Neural cell (in vitro differentiated cells): ENCODE measurements at regions not wholly inside any gene's neighbourhood (a gene's known extent, or its start where the extent isn't known, plus 50 kb on each side); places are given as distances from the start of the nearest gene placed in this dataset.
"Not testable (repeated sequence)": the region's sequence is repeated elsewhere in the genome, so short reads cannot be mapped to it uniquely, and the experiment has no call there.

Source experiments
- H2AFZ ChIP-seq: fragments of 200-600, 300-800 bp; sonication (generic), shearing (Covaris generic); 2 replicates; pipeline ENCODE4 v1.6.0; 2014; ENCODE audit warnings: low read depth, mild to moderate bottlenecking, antibody characterized with exemption, low read length, moderate library complexity
- H3F3A ChIP-seq: fragments of 200-600 bp; shearing (Covaris generic); 2 replicates; pipeline ENCODE4 v1.6.1; 2016; ENCODE audit warnings: mild to moderate bottlenecking, moderate library complexity, mixed read lengths, antibody characterized with exemption, low read length; ENCODE audit not compliant: insufficient read depth, poor library complexity, severe bottlenecking
- H3K27ac ChIP-seq: fragments of 200-600, 300-800 bp; sonication (generic), shearing (Covaris generic); 2 replicates; pipeline ENCODE4 v1.5.1; 2014; ENCODE audit warnings: mild to moderate bottlenecking, low read length, moderate library complexity
- H3K27me3 ChIP-seq: fragments of 300-800, 200-600 bp; sonication (generic), shearing (Covaris generic); 2 replicates; pipeline ENCODE4 v1.6.0; 2014; ENCODE audit warnings: mild to moderate bottlenecking, low read depth, low read length, moderate library complexity; ENCODE audit not compliant: insufficient read depth
- H3K36me3 ChIP-seq: fragments of 300-800, 200-600 bp; sonication (generic), shearing (Covaris generic); 2 replicates; pipeline ENCODE4 v1.5.1; 2014; ENCODE audit warnings: mild to moderate bottlenecking, antibody characterized with exemption, low read length, moderate library complexity; ENCODE audit not compliant: insufficient read depth
- H3K4me2 ChIP-seq: fragments of 300-800, 200-600 bp; sonication (generic), shearing (Covaris generic); 2 replicates; pipeline ENCODE4 v1.6.0; 2014; ENCODE audit warnings: mild to moderate bottlenecking, low read length
- H3K4me3 ChIP-seq: fragments of 300-800, 200-600 bp; sonication (generic), shearing (Covaris generic); 2 replicates; pipeline ENCODE4 v1.5.1; 2014; ENCODE audit warnings: mild to moderate bottlenecking, low read length, moderate library complexity
- H3K79me2 ChIP-seq: fragments of 200-600 bp; shearing (Covaris generic); replicated peaks from 2 replicates; pipeline ENCODE4 v1.6.0; 2014; ENCODE audit warnings: mild to moderate bottlenecking, low read length, moderate library complexity; ENCODE audit not compliant: insufficient read depth
- H3K9ac ChIP-seq: fragments of 300-800, 200-600 bp; sonication (generic), shearing (Covaris generic); 2 replicates; pipeline ENCODE4 v1.6.1; 2016; ENCODE audit warnings: mild to moderate bottlenecking, low read length, mixed read lengths
- H3K9me2 ChIP-seq: fragments of 200-600 bp; shearing (Covaris generic); 2 replicates; pipeline ENCODE4 v1.6.1; 2016; ENCODE audit warnings: mild to moderate bottlenecking, low read length, mixed read lengths; ENCODE audit not compliant: insufficient read depth
- H3K9me3 ChIP-seq: fragments of 200-600, 300-800 bp; sonication (generic), shearing (Covaris generic); 2 replicates; pipeline ENCODE4 v1.6.1; 2016; ENCODE audit warnings: mild to moderate bottlenecking, mixed run types, low read length, moderate library complexity, mixed read lengths
- H4K20me1 ChIP-seq: fragments of 200-600 bp; shearing (Covaris generic); 2 replicates; pipeline ENCODE4 v1.6.1; 2016; ENCODE audit warnings: mild to moderate bottlenecking, mixed run types; ENCODE audit not compliant: insufficient read depth
- EP300 ChIP-seq: fragments of 450-650 bp; conservative IDR thresholded peaks from 2 replicates; pipeline ENCODE4 v1.6.1; 2014; ENCODE audit warnings: antibody characterized with exemption, mild to moderate bottlenecking, moderate library complexity; ENCODE audit not compliant: poor library complexity, severe bottlenecking
- EZH2 ChIP-seq: fragments of 200-600, 300-800 bp; shearing (Covaris generic), sonication (generic); IDR thresholded peaks from 2 replicates; pipeline ENCODE4 v1.6.1; 2014; ENCODE audit warnings: antibody characterized with exemption, low read length, borderline replicate concordance, mild to moderate bottlenecking; ENCODE audit not compliant: insufficient read depth, poor library complexity, severe bottlenecking
- POLR2AphosphoS5 ChIP-seq: IDR thresholded peaks from 2 replicates; pipeline ENCODE4 v1.6.1; 2012
- RAD21 ChIP-seq: fragments of 450-650 bp; conservative IDR thresholded peaks from 2 replicates; pipeline ENCODE4 v1.6.1; 2014; ENCODE audit warnings: antibody characterized with exemption, mild to moderate bottlenecking, moderate library complexity
- SMC3 ChIP-seq: fragments of 450-650 bp; conservative IDR thresholded peaks from 2 replicates; pipeline ENCODE4 v1.6.1; 2014; ENCODE audit warnings: antibody characterized with exemption, mild to moderate bottlenecking, moderate library complexity; ENCODE audit not compliant: poor library complexity
- TF ChIP-seq, protein P1 (sequence below): IDR thresholded peaks from 2 replicates; pipeline ENCODE4 v1.6.1; 2012; ENCODE audit warnings: borderline replicate concordance

DNA sequence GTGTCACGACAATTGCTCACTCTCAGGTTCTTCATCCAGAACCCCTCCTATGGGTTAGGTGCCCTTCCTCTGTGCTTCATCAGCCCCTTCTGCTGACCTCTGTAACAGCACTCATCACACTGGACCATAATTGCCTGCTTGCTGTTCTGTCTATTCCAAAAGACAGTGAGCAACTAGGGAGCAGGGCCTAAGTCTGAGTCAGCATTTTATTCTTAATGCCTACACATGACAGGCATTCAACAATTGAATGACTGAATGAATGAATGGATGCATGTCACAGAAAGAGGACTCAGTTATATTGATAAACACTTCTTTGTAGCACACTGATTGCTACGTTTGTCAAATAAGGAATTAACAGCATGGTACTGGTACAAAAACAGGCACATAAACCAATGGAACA, 317.0 kb downstream of the ZIC3 start:
- H3K27ac ChIP-seq = no peak overlapping the region
- H4K20me1 ChIP-seq = no peaks in the 10 kb centered on the region
- H3K27me3 ChIP-seq = no peaks in the 10 kb centered on the region
- no peaks in the 10 kb centered on the region for H3K9me3 ChIP-seq
- H3K36me3 ChIP-seq = no peaks in the 10 kb centered on the region
- no peak overlapping the region for H3K9ac ChIP-seq
- no peak for TF ChIP-seq RAD21
- TF ChIP-seq EP300 = no peak
- H3K4me3 ChIP-seq = no peak overlapping the region
- H3F3A ChIP-seq = no peaks in the 10 kb centered on the region
- H3K4me2 ChIP-seq = no peak overlapping the region
- no peak overlapping the region for H2AFZ ChIP-seq
- no peaks in the 10 kb centered on the region for H3K9me2 ChIP-seq
- H3K79me2 ChIP-seq = no peaks in the 10 kb centered on the region

DNA sequence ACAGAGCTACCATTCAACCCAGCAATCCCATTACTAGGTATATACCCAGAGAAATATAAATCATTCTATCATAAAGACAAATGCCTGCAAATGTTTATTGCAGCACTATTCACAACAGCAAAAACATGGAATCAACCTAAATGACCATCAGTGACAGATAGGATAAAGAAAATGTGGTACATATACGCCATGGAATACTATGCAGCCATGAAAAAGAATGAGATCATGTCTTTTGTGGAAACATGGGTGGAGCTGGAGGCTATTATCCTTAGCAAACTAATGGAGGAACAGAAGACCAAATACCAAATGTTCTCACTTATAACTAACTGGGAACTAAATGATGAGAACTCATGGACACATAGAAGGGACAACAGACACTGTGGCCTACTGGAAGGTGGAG, 318.9 kb downstream of the ZIC3 start:
- H4K20me1 ChIP-seq, H3K4me2 ChIP-seq, H3K4me3 ChIP-seq, H3K9me3 ChIP-seq, H3K36me3 ChIP-seq, H3K27me3 ChIP-seq, H3K27ac ChIP-seq, H3K9ac ChIP-seq, H2AFZ ChIP-seq, H3K79me2 ChIP-seq, H3F3A ChIP-seq, H3K9me2 ChIP-seq: not testable (repeated sequence)

DNA sequence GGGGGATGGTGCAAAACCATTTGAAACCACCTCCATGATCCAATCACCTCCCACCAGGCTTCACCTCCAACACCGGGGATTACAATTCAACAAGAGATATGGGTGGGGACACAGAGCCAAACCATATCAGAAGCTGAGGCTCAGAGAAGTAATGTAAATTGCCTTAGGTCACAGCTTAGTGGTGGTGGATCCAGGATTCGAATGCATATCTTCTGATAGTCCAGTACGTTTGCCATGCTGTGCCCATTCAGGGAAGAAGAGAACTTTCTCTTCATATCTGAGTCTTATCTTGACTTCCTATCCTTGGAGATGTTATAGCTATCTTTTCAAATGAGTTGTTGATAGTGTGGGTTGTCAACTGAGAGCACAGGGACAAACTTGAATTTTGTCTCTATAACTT, 325.5 kb downstream of the ZIC3 start:
- no peaks in the 10 kb centered on the region for H3K27me3 ChIP-seq
- no peaks in the 10 kb centered on the region for H3K9me2 ChIP-seq
- no peak for TF ChIP-seq POLR2AphosphoS5
- TF ChIP-seq, protein P1, sequence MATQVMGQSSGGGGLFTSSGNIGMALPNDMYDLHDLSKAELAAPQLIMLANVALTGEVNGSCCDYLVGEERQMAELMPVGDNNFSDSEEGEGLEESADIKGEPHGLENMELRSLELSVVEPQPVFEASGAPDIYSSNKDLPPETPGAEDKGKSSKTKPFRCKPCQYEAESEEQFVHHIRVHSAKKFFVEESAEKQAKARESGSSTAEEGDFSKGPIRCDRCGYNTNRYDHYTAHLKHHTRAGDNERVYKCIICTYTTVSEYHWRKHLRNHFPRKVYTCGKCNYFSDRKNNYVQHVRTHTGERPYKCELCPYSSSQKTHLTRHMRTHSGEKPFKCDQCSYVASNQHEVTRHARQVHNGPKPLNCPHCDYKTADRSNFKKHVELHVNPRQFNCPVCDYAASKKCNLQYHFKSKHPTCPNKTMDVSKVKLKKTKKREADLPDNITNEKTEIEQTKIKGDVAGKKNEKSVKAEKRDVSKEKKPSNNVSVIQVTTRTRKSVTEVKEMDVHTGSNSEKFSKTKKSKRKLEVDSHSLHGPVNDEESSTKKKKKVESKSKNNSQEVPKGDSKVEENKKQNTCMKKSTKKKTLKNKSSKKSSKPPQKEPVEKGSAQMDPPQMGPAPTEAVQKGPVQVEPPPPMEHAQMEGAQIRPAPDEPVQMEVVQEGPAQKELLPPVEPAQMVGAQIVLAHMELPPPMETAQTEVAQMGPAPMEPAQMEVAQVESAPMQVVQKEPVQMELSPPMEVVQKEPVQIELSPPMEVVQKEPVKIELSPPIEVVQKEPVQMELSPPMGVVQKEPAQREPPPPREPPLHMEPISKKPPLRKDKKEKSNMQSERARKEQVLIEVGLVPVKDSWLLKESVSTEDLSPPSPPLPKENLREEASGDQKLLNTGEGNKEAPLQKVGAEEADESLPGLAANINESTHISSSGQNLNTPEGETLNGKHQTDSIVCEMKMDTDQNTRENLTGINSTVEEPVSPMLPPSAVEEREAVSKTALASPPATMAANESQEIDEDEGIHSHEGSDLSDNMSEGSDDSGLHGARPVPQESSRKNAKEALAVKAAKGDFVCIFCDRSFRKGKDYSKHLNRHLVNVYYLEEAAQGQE = no peak
- no peaks in the 10 kb centered on the region for H3K79me2 ChIP-seq
- H3K36me3 ChIP-seq = no peaks in the 10 kb centered on the region
- no peak overlapping the region for H3K9ac ChIP-seq
- H3K4me3 ChIP-seq = no peak overlapping the region
- no peaks in the 10 kb centered on the region for H4K20me1 ChIP-seq
- H3K4me2 ChIP-seq = no peak overlapping the region
- no peaks in the 10 kb centered on the region for H3F3A ChIP-seq
- H2AFZ ChIP-seq = no peak overlapping the region
- H3K27ac ChIP-seq = no peak overlapping the region
- no peaks in the 10 kb centered on the region for H3K9me3 ChIP-seq

DNA sequence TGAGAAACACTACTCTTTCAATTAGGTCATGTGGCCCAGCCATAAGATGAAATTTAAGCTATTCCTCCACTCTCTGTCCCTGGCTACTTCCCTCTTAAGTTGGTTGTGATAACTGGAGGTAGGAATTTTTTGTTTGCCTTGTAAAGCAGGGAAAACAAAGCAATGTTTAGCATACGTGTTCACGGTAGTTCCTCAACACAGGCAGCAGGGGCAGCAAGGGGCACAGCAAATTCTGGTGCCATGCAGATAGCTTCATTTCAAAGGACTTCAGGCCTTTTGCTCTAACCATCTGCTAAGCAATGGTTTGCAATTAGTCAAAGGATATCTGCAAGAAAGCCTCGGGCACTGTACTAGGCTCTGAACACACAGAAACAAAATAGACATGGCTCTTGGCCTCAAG, 330.2 kb downstream of the ZIC3 start:
- H3K36me3 ChIP-seq = no peaks in the 10 kb centered on the region
- no peak overlapping the region for H3K27ac ChIP-seq
- no peaks in the 10 kb centered on the region for H4K20me1 ChIP-seq
- H3K9ac ChIP-seq = no peak overlapping the region
- TF ChIP-seq RAD21 = no peak
- TF ChIP-seq EZH2 = no peak
- no peak for TF ChIP-seq POLR2AphosphoS5
- TF ChIP-seq SMC3 = no peak
- no peaks in the 10 kb centered on the region for H3K9me3 ChIP-seq
- H3K4me3 ChIP-seq = no peak overlapping the region
- H3K9me2 ChIP-seq = no peaks in the 10 kb centered on the region
- no peaks in the 10 kb centered on the region for H3K27me3 ChIP-seq
- no peak overlapping the region for H2AFZ ChIP-seq
- H3K4me2 ChIP-seq = no peak overlapping the region
- H3F3A ChIP-seq = no peaks in the 10 kb centered on the region
- no peaks in the 10 kb centered on the region for H3K79me2 ChIP-seq
